PC-9 (cell line): ENCODE measurements at regions not wholly inside any gene's neighbourhood (a gene's known extent, or its start where the extent isn't known, plus 50 kb on each side); places are given as distances from the start of the nearest gene placed in this dataset.

Experiments used
- BruUV-seq: library from RNA; stranded (reverse); fragments of 400-500 nt; replicated peaks from 2 replicates; lab custom pipeline; 2021; lab: Mats Ljungman, UMichigan
- CTCF ChIA-PET: fragments of 300-600 bp; sonication (Branson Sonifier 250); formaldehyde crosslinking; loops from one replicate; lab custom pipeline; 2022; ENCODE audit warnings: antibody characterized with exemption; lab: Charles Lee
- POLR2A ChIA-PET: fragments of 300-600 bp; sonication (Branson Sonifier 250); formaldehyde crosslinking; loops from one replicate; lab custom pipeline; 2022; ENCODE audit warnings: antibody characterized with exemption; ENCODE audit not compliant: unreplicated experiment; lab: Charles Lee
- DNase-seq, 2 experiments: peaks; one replicate each; pipeline versions ENCODE4 v3.0.0 to v3.0.0-alpha.2; 2015 to 2022; ENCODE audit warnings: mixed read lengths in 1 of 2
- H2AFZ ChIP-seq: fragments of 200-600 bp; sonication (generic); 2 replicates; pipeline ENCODE4 v1.8.1; 2017; ENCODE audit warnings: antibody characterized with exemption
- H3F3A ChIP-seq: fragments of 200-600 bp; sonication (generic); 2 replicates; pipeline ENCODE4 v1.8.1; 2017; ENCODE audit warnings: antibody characterized with exemption, mild to moderate bottlenecking, low read depth; ENCODE audit not compliant: insufficient read depth
- H3K27ac ChIP-seq: fragments of 200-600 bp; sonication (generic); 2 replicates; pipeline ENCODE4 v1.6.1; 2016; ENCODE audit warnings: mixed run types
- H3K27me3 ChIP-seq: fragments of 200-600 bp; sonication (generic); 2 replicates; pipeline ENCODE4 v1.6.1; 2016; ENCODE audit warnings: low read depth, mixed run types; ENCODE audit not compliant: insufficient read depth
- H3K36me3 ChIP-seq: fragments of 200-600 bp; sonication (generic); 2 replicates; pipeline ENCODE4 v1.6.1; 2016; ENCODE audit warnings: low read depth, mixed run types
- H3K4me1 ChIP-seq: fragments of 200-600 bp; sonication (generic); replicated peaks from 2 replicates; pipeline ENCODE4 v1.6.1; 2016; ENCODE audit warnings: mixed run types; ENCODE audit not compliant: insufficient read depth
- H3K4me2 ChIP-seq: fragments of 200-600 bp; sonication (generic); 2 replicates; pipeline ENCODE4 v1.6.1; 2017; ENCODE audit warnings: mixed run types
- H3K4me3 ChIP-seq: fragments of 200-600 bp; sonication (generic); 2 replicates; pipeline ENCODE4 v1.6.1; 2016; ENCODE audit warnings: mixed run types
- H3K79me2 ChIP-seq: fragments of 200-600 bp; sonication (generic); 2 replicates; pipeline ENCODE4 v1.6.1; 2017; ENCODE audit warnings: low read depth, mixed run types
- H3K9me2 ChIP-seq: fragments of 200-600 bp; sonication (generic); 2 replicates; pipeline ENCODE4 v1.8.1; 2017; ENCODE audit warnings: mild to moderate bottlenecking; ENCODE audit not compliant: insufficient read depth
- H3K9me3 ChIP-seq: fragments of 200-600 bp; sonication (generic); 2 replicates; pipeline ENCODE4 v1.8.1; 2016; ENCODE audit warnings: low read depth; ENCODE audit not compliant: insufficient read depth
- H4K20me1 ChIP-seq: fragments of 200-600 bp; sonication (generic); 2 replicates; pipeline ENCODE4 v1.8.1; 2017; ENCODE audit not compliant: insufficient read depth
- CTCF ChIP-seq: fragments of 200-600 bp; sonication (generic); conservative IDR thresholded peaks from 2 replicates; pipeline ENCODE4 v1.6.1; 2017; ENCODE audit warnings: mixed run types, antibody characterized with exemption, mild to moderate bottlenecking, moderate library complexity
- EZH2 ChIP-seq: fragments of 200-600 bp; sonication (generic); IDR thresholded peaks from 2 replicates; pipeline ENCODE4 v1.8.0; 2017; ENCODE audit warnings: antibody characterized with exemption, low read depth
- intact Hi-C: fragments of 100-400 bp; cut with micrococcal nuclease; formaldehyde crosslinking; loops from one replicate; pipeline ENCODE4 v1.10.0; 2022; ENCODE audit not compliant: unreplicated experiment

- H3K4me3 ChIP-seq = no peak overlapping the region
- H3K79me2 ChIP-seq = no peaks in the 10 kb centered on the region
- intact Hi-C loops = no loop called here
- no peaks in the 10 kb centered on the region for H3F3A ChIP-seq
- H3K4me2 ChIP-seq = no peak overlapping the region
- no peak for TF ChIP-seq CTCF
- TF ChIP-seq EZH2 = no peak
- no peaks in the 10 kb centered on the region for H3K9me2 ChIP-seq
- H3K36me3 ChIP-seq = no peaks in the 10 kb centered on the region
- no peak overlapping the region for H3K27ac ChIP-seq
- ChIA-PET CTCF (no interaction called here), POLR2A (no interaction called here)
- H4K20me1 ChIP-seq = no peaks in the 10 kb centered on the region
- no TSS peak for BruUV-seq
- H2AFZ ChIP-seq = no peak overlapping the region
- no peaks in the 10 kb centered on the region for H3K27me3 ChIP-seq
- H3K9me3 ChIP-seq = no peaks in the 10 kb centered on the region
- no peaks in the 10 kb centered on the region for H3K4me1 ChIP-seq
- DNase-seq = no peak
Observed at GRCh38 chr14:81931828-81932227, 398.2 kb upstream of the SEL1L start.

- intact Hi-C loops = no loop called here
- no peak for TF ChIP-seq EZH2
- TF ChIP-seq CTCF = no peak
- BruUV-seq = no TSS peak
- no peaks in the 10 kb centered on the region for H3K9me3 ChIP-seq
- no peaks in the 10 kb centered on the region for H3K4me1 ChIP-seq
- POLR2A ChIA-PET = no interaction called here
- H3F3A ChIP-seq = no peaks in the 10 kb centered on the region
- no peaks in the 10 kb centered on the region for H3K36me3 ChIP-seq
- H2AFZ ChIP-seq = no peak overlapping the region
- H3K79me2 ChIP-seq = no peaks in the 10 kb centered on the region
- no peaks in the 10 kb centered on the region for H3K27me3 ChIP-seq
- DNase-seq = no peak
- no peaks in the 10 kb centered on the region for H3K9me2 ChIP-seq
- CTCF ChIA-PET = no interaction called here
- no peak overlapping the region for H3K4me2 ChIP-seq
- H3K4me3 ChIP-seq = no peak overlapping the region
- H3K27ac ChIP-seq = no peak overlapping the region
- no peaks in the 10 kb centered on the region for H4K20me1 ChIP-seq
Observed at GRCh38 chr14:81936348-81936747, 402.7 kb upstream of the SEL1L start.

GRCh38 chr14:81936902-81937301 is 403.2 kb upstream of the SEL1L start:
- DNase-seq = no peak
- TF ChIP-seq CTCF = no peak
- no peak for TF ChIP-seq EZH2
- H3K27ac ChIP-seq = no peak overlapping the region
- no peak overlapping the region for H2AFZ ChIP-seq
- no peaks in the 10 kb centered on the region for H3K36me3 ChIP-seq
- H4K20me1 ChIP-seq = no peaks in the 10 kb centered on the region
- H3K9me3 ChIP-seq = no peaks in the 10 kb centered on the region
- intact Hi-C loops = no loop called here
- ChIA-PET POLR2A (no interaction called here), CTCF (no interaction called here)
- no peak overlapping the region for H3K4me3 ChIP-seq
- H3K4me1 ChIP-seq = no peaks in the 10 kb centered on the region
- H3K79me2 ChIP-seq = no peaks in the 10 kb centered on the region
- H3K27me3 ChIP-seq = no peaks in the 10 kb centered on the region
- no peaks in the 10 kb centered on the region for H3F3A ChIP-seq
- no peaks in the 10 kb centered on the region for H3K9me2 ChIP-seq
- no peak overlapping the region for H3K4me2 ChIP-seq
- no TSS peak for BruUV-seq
